GM12864 (cell line): ENCODE measurements at regions not wholly inside any gene's neighbourhood (a gene's known extent, or its start where the extent isn't known, plus 50 kb on each side); places are given as distances from the start of the nearest gene placed in this dataset.

ENCODE experiments used
- DNase-seq: peaks from one replicate; pipeline ENCODE4 v3.0.0-alpha.2; 2011; ENCODE audit warnings: low read depth
- H3K4me3 ChIP-seq: 2 replicates; pipeline ENCODE4 v1.5.1; 2011; ENCODE audit warnings: mild to moderate bottlenecking, low read depth, low read length, control low read depth
- CTCF ChIP-seq: IDR thresholded peaks from 2 replicates; pipeline ENCODE4 v1.5.1; 2011; ENCODE audit warnings: low read depth, mild to moderate bottlenecking, moderate library complexity, low read length, control low read depth, inconsistent platforms; ENCODE audit errors: missing control alignments

GRCh38 chr9:135254176-135255032 lies 166.9 kb downstream of the OLFM1 start:
- no peak overlapping the region for H3K4me3 ChIP-seq
- no peak for TF ChIP-seq CTCF

GRCh38 chr9:135255033-135255840 lies 167.8 kb downstream of the OLFM1 start:
- no peak for TF ChIP-seq CTCF
- no peak for DNase-seq
- H3K4me3 ChIP-seq, result no peak overlapping the region

More at GRCh38 chr9:135254176-135255032, 166.9 kb downstream of the OLFM1 start:
- DNase-seq, result no peak

- no peak overlapping the region for H3K4me3 ChIP-seq
- no peak for DNase-seq
- no peak for TF ChIP-seq CTCF
These were observed 168.5 kb downstream of the OLFM1 start for GRCh38 chr9:135255841-135256580.

GRCh38 chr9:135256581-135257354 lies 169.3 kb downstream of the OLFM1 start:
- TF ChIP-seq CTCF, result no peak
- H3K4me3 ChIP-seq, result no peak overlapping the region
- no peak for DNase-seq

- H3K4me3 ChIP-seq, result no peak overlapping the region
- no peak for DNase-seq
- no peak for TF ChIP-seq CTCF
These were observed 171.0 kb downstream of the OLFM1 start for GRCh38 chr9:135258461-135258860.

- no peak for TF ChIP-seq CTCF
- H3K4me3 ChIP-seq, result no peak overlapping the region
- DNase-seq, result no peak
These were observed 171.8 kb downstream of the OLFM1 start for GRCh38 chr9:135259273-135259672.
